ENCODE measurements at regions not wholly inside any gene's neighbourhood (a gene's known extent, or its start where the extent isn't known, plus 50 kb on each side); places are given as distances from the start of the nearest gene placed in this dataset.
"Not testable (repeated sequence)": the region's sequence is repeated elsewhere in the genome, so short reads cannot be mapped to it uniquely, and the experiment has no call there.

- no peak overlapping the region for H3K27ac Mint-ChIP-seq
- H3K4me1 Mint-ChIP-seq (ENCODE audit: low read depth), result no peaks in the 10 kb centered on the region
These were observed 117.0 kb downstream of the TEX29 start for GRCh38 chr13:111437417-111437816.

GRCh38 chr13:111437856-111438547, 117.6 kb downstream of the TEX29 start:
- no peaks in the 10 kb centered on the region for H3K9me3 Mint-ChIP-seq
- H3K4me3 Mint-ChIP-seq, result no peak overlapping the region
- peaks cover 13% of the 10 kb centered on the region; the same call in 1 of the 2 replicates for H3K27me3 Mint-ChIP-seq (ENCODE audit: insufficient read depth)
- no peaks in the 10 kb centered on the region for H3K36me3 Mint-ChIP-seq (ENCODE audit: low read depth)
- TF ChIP-seq CTCF (IDR thresholded peaks at IDR 0.05), result no peak
- no peak for DNase-seq
- H3K27ac Mint-ChIP-seq, result no peak overlapping the region
- H3K4me1 Mint-ChIP-seq (ENCODE audit: low read depth), result no peaks in the 10 kb centered on the region

More at GRCh38 chr13:111437417-111437816, 117.0 kb downstream of the TEX29 start:
- Mint-ChIP-seq H3K27me3 (ENCODE audit: insufficient read depth) (peaks cover 14% of the 10 kb centered on the region), H3K4me3 (no peak overlapping the region), H3K36me3 (ENCODE audit: low read depth) (no peaks in the 10 kb centered on the region), H3K9me3 (no peaks in the 10 kb centered on the region)
- DNase-seq, result no peak
- no peak for TF ChIP-seq CTCF (IDR thresholded peaks at IDR 0.05)

GRCh38 chr13:111440492-111440891, 120.0 kb downstream of the TEX29 start:
- H3K4me3 Mint-ChIP-seq; H3K27ac Mint-ChIP-seq; DNase-seq; H3K4me1 Mint-ChIP-seq (ENCODE audit: low read depth); H3K36me3 Mint-ChIP-seq (ENCODE audit: low read depth); H3K27me3 Mint-ChIP-seq (ENCODE audit: insufficient read depth); H3K9me3 Mint-ChIP-seq: not testable (repeated sequence)
- TF ChIP-seq CTCF (IDR thresholded peaks at IDR 0.05), result peak; percentile 45

GRCh38 chr13:111443981-111444380, 123.5 kb downstream of the TEX29 start:
- Mint-ChIP-seq H3K4me1 (ENCODE audit: low read depth) (no peaks in the 10 kb centered on the region), H3K36me3 (ENCODE audit: low read depth) (no peaks in the 10 kb centered on the region), H3K4me3 (no peak overlapping the region), H3K27ac (no peak overlapping the region), H3K27me3 (ENCODE audit: insufficient read depth) (peaks cover 2% of the 10 kb centered on the region; the same call in 1 of the 2 replicates), H3K9me3 (no peaks in the 10 kb centered on the region)
- DNase-seq, result no peak
- TF ChIP-seq CTCF (IDR thresholded peaks at IDR 0.05), result peak; percentile 24; the same call in 1 of the 2 replicates

GRCh38 chr13:111448504-111448903, 128.1 kb downstream of the TEX29 start:
- no peak for TF ChIP-seq CTCF (IDR thresholded peaks at IDR 0.05)
- H3K9me3 Mint-ChIP-seq, result no peaks in the 10 kb centered on the region
- H3K27ac Mint-ChIP-seq, result no peak overlapping the region
- H3K36me3 Mint-ChIP-seq (ENCODE audit: low read depth), result no peaks in the 10 kb centered on the region
- no peaks in the 10 kb centered on the region for H3K4me1 Mint-ChIP-seq (ENCODE audit: low read depth)
- peaks cover 5% of the 10 kb centered on the region for H3K27me3 Mint-ChIP-seq (ENCODE audit: insufficient read depth)
- DNase-seq, result no peak
- no peak overlapping the region for H3K4me3 Mint-ChIP-seq
